HG03280 (cell line): ENCODE measurements at regions not wholly inside any gene's neighbourhood (a gene's known extent, or its start where the extent isn't known, plus 50 kb on each side); places are given as distances from the start of the nearest gene placed in this dataset.
"Not testable (repeated sequence)": the region's sequence is repeated elsewhere in the genome, so short reads cannot be mapped to it uniquely, and the experiment has no call there.

Experiments
- ATAC-seq: cut with Tn5 transposase; IDR thresholded peaks from one replicate; pipeline ENCODE4 v1.9.1; 2021; ENCODE audit warnings: mild to moderate bottlenecking, moderate library complexity; ENCODE audit not compliant: unreplicated experiment

- ATAC-seq, result no peak
Observed at GRCh38 chr2:16226943-16227664, 286.8 kb downstream of the MYCN start.

- ATAC-seq, result no peak
Observed at GRCh38 chr2:16226381-16226780, 286.0 kb downstream of the MYCN start.

- ATAC-seq, result no peak
Observed at GRCh38 chr2:16225545-16225944, 285.2 kb downstream of the MYCN start.

GRCh38 chr2:16225071-16225470 is 284.7 kb downstream of the MYCN start:
- no peak for ATAC-seq

GRCh38 chr2:16224298-16225045 is 284.1 kb downstream of the MYCN start:
- no peak for ATAC-seq

DNA sequence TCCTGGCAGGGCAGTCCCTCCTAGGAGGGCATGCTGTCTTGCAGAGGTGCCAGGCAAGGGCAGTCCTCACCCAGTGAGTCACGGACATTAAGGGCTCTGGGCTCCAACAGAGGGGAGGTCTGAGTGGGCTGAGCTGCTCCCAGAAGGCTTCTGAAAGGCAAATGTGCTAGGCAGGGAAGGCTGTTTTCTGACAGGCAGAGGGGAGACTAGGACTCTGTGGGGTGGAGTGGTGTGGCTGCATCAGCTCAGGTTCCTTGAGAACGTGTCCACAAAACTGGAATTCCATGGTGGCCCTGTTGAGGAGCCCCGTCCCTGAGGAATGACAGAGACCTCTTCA is 283.5 kb downstream of the MYCN start:
- ATAC-seq, result no peak

- ATAC-seq, result no peak
Observed at GRCh38 chr2:16223161-16223840, 283.0 kb downstream of the MYCN start.

DNA sequence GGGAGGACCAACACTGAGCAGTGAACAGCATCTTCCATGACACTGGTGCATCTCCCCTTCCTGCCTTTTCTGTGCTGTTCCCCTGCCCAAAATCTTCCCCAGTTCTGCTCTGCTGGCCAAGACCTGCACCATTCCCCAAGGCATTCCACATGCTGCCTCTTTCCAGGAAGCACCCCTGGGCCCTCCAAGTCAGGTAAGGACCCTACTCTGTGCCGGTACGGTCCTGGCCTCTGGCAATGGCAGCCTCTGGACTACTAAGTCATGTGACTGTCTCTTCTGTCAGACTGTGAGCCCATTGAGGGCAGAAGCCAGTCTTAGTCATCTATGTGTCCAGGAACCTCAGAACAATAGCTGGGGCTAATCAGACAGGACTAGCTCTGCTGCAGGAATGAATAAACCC is 282.0 kb downstream of the MYCN start:
- ATAC-seq, result no peak

DNA sequence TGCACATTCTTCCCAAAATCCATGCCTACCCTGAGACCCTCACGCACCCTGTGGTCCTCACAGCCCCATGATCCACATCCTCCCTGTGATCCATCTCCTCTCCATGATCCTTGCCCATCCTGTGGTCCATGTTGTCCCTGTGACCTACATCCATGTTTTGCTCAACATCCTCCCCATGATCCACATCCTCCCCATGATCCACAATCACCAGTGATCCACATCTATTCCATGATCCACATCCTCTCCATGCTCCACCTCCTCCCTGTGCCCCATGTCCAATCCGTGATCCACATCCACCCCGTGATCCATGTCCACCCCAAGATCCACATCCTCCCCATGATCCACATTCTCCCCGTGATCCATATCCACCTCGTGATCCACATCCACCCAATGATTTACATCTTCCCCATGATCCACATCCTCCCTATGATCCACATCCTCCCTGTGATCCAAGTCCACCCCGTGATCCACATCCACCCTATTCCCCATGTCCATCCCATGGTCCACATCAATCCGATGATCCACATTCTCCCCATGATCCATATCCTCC is 281.2 kb downstream of the MYCN start:
- ATAC-seq, result no peak

DNA sequence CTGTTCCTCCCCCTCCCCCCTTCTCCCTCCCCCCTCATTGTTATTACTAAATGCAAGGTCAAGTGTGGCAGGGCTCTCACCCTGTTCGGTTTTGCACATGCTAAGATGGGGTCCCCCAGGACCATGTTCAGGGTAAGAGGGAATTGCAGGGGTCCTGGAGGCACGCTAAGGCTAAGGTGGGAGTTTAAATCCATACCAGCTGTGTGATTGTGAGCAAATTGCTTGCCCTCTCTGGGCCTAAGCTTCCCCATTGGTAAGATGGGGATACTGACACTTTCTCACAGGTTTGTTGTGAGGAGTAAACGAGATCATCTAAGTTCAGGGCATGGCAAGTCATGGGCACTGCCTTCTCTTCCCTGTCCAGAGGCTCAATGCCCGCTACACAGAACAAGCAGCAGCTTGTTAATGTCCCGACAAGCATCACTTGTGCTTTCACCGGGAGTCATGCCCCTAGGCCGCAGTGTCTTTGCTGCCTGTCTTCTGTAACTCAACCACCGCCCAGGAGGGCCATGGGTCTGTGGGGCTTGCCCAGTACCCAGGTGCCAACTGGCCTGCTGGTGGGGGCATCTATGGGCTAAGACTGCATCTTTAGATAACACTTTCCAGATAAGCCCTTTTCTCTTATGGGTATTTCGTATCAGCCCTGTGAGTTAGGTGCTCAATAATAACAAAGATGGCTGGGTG is 279.1 kb downstream of the MYCN start:
- no peak for ATAC-seq

- ATAC-seq, result no peak
Observed at GRCh38 chr2:16218625-16219024, 278.3 kb downstream of the MYCN start.

DNA sequence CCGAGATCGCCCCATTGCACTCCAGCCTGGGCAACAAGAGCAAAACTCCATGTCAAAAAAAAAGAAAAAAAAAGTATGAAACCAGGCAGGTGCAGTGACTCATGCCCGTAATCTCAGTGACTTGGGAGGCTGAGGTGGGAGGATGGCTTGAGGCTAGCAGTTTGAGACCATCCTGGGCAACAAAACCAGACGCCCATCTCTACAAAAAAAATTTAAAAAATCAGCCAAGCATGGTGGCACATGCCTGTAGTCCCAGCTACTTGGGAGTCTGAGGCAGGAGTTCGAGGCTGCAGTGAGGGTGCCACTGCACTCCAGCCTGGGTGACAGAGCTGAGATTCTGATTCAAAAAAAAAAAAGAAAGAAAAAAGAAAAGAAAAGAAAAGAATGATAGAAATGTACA is 277.8 kb downstream of the MYCN start:
- no peak for ATAC-seq

- not testable (repeated sequence) for ATAC-seq
Observed at GRCh38 chr2:16217741-16218140, 277.4 kb downstream of the MYCN start.

GRCh38 chr2:16217291-16217690 is 276.9 kb downstream of the MYCN start:
- no peak for ATAC-seq

GRCh38 chr2:16216558-16216945 is 276.2 kb downstream of the MYCN start:
- ATAC-seq, result no peak

DNA sequence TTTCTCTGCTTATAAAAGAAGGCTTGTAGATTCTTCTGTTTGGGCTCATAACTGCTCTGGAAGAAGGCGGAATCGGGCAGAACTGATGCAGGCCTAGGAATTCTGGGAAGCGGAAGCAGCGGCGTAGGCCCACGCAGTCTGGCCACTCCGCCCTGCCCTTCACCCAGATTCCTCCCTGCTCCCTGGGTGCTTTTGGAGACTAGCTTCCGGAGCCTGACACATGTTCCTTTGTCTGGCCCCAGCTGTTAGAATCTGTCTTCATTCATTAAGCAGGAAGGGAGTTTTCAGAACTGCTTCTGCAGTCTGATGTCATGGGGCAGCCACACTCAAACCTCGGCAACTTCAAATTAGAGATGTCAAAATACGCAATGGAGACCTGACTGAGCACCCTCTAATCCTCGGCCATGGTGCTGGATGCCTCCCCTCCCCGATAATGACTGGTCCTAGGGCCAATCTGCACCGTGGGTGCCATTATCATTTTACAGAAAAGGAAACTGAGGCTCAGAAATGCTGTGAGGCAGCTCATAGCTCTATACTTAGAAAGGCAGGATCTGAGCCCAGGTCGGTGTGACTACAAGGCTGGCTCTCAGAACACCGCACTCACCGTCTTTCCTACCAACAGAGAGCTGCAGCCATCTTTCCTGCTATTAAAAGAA is 275.7 kb downstream of the MYCN start:
- no peak for ATAC-seq

GRCh38 chr2:16214861-16215260 is 274.5 kb downstream of the MYCN start:
- ATAC-seq, result no peak

DNA sequence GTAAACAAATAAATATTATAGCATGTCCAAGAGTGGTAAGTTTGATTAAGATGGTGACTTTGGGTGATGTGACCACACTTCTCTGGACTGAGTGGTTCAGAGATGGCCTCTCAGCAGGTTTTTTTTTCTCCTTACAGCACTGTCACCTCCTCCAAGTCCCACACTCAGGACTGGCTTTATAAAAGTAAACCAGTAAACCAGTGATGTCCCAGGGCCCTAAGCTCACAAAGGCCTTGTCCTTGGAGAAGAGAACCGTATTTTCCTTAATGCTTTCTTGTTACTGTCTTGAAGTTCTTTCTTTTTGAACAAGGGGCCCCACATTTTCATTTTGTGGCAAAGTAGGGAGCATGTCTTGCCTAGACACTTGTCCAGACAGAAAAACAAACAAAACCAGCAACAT is 274.0 kb downstream of the MYCN start:
- no peak for ATAC-seq

DNA sequence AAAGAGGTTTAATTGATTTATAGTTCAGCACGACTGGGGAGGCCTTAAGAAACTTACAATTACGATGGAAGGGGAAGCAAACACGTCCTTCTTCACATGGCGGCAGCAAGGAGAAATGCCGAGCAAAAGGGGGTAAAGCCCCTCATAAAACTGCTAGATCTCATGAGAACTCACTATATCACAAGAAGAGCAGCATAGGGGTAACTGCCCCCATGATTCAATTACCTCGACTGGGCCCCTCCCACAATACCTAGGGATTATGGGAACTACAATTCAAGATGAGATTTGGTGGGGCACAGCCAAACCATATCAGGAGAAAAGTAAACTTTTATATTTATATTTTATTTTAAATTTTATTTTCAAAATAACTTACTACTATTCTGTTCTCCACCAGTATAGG is 272.0 kb downstream of the MYCN start:
- no peak for ATAC-seq

- ATAC-seq, result no peak
Observed at GRCh38 chr2:16211341-16211740, 271.0 kb downstream of the MYCN start.

DNA sequence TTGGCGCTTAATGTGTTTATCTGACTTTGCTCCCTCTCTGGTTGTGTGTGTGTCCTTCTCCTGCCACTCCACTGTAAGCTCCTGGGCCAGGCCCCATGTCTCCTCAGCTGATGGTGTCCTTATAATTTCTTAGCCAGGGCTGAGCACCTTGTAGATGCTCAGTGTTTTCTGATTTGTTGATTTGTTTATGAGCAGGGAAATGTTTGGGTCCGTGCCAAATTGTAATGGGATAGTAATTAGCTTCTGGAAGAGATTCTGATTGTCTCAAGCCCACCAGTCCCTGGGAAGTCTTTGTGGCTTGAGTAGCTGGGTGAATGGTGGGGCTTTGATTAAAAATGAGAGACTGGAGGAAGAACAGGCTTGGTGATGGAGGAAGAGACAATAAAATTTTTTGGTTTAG is 270.5 kb downstream of the MYCN start:
- no peak for ATAC-seq
